HG03571 (cell line): ENCODE measurements at regions not wholly inside any gene's neighbourhood (a gene's known extent, or its start where the extent isn't known, plus 50 kb on each side); places are given as distances from the start of the nearest gene placed in this dataset.

Source experiments
- ATAC-seq: cut with Tn5 transposase; IDR thresholded peaks from one replicate; pipeline ENCODE4 v1.9.1; 2021; ENCODE audit not compliant: unreplicated experiment

DNA sequence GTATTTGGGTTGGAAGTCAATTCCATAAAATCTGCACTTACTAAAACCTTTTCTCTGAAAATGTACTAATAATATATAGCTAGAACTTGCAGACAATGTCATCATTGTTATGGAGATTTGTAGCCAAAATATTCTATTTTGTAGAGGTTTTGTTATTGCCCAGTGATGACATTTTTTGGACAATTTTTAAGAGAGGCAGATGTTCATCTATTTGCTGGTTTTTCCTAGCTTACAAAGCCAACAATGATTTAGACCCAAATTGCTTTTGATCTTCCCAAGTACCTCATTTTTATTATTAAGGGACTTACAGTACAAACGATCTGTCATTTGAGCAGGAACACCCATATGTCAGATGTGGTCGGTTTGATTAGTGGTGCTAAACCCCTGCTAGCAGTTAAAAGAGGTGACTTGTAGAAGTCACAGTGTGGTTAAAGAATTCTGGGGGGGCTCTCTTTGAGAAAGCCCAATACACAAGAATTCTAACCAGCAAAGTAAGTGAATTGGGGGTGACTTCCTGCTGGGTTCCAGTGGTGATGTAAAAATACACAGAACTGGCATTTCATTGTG lies 136.2 kb downstream of the KIT start:
- no peak for ATAC-seq
